K562 (cell line): ENCODE measurements at regions not wholly inside any gene's neighbourhood (a gene's known extent, or its start where the extent isn't known, plus 50 kb on each side); places are given as distances from the start of the nearest gene placed in this dataset.

Experiments
- ATF2 ChIP-seq: sonication (generic); formaldehyde crosslinking; IDR thresholded peaks from 2 replicates; pipeline ENCODE4 v1.8.1; 2022; ENCODE audit warnings: missing genetic modification reagents
- CTCF ChIP-seq, 3 experiments: IDR thresholded peaks in 2 of 3; conservative IDR thresholded peaks in 1 of 3; 2 replicates each; pipeline ENCODE4 v1.5.1; 2011 to 2012; ENCODE audit warnings: low read length in 3 of 3, mild to moderate bottlenecking in 3 of 3, control low read depth in 2 of 3, improper control_type of control experiment in 1 of 3, inconsistent platforms in 1 of 3, low read depth in 1 of 3, mixed read lengths in 1 of 3, moderate library complexity in 1 of 3; ENCODE audit not compliant: insufficient read depth in 2 of 3
- EGR1 ChIP-seq: fragments of 450-650 bp; conservative IDR thresholded peaks from 2 replicates; pipeline ENCODE4 v1.6.1; 2017; ENCODE audit warnings: mild to moderate bottlenecking
- GTF2F1 ChIP-seq: IDR thresholded peaks from 2 replicates; pipeline ENCODE4 v1.6.1; 2011; ENCODE audit warnings: low read depth, low read length, improper control_type of control experiment
- MAFG ChIP-seq: fragments of 450-650 bp; conservative IDR thresholded peaks from 2 replicates; pipeline ENCODE4 v1.6.1; 2016; ENCODE audit warnings: missing genetic modification characterization, missing compliant biosample characterization
- MYNN ChIP-seq, 2 experiments: sonication (generic); formaldehyde crosslinking in 1 of 2; IDR thresholded peaks; 2 replicates each; pipeline versions ENCODE4 v1.5.0 to v1.6.1; 2016 to 2020; ENCODE audit warnings: antibody characterized with exemption in 1 of 2, missing genetic modification reagents in 1 of 2
- NELFE ChIP-seq: IDR thresholded peaks from 2 replicates; pipeline ENCODE4 v1.6.1; 2011; ENCODE audit warnings: mild to moderate bottlenecking; ENCODE audit not compliant: insufficient read depth, insufficient read length
- NFYB ChIP-seq: IDR thresholded peaks from 2 replicates; pipeline ENCODE4 v1.6.1; 2011; ENCODE audit warnings: mild to moderate bottlenecking, moderate library complexity; ENCODE audit not compliant: insufficient read length; ENCODE audit errors: extremely low read depth
- PKNOX1 ChIP-seq: fragments of 450-650 bp; IDR thresholded peaks from 2 replicates; pipeline ENCODE4 v1.6.1; 2016
- POLR2A ChIP-seq: fragments of 450-650 bp; conservative IDR thresholded peaks from 2 replicates; pipeline ENCODE4 v1.6.1; 2016

- TF ChIP-seq GTF2F1, result no peak
- TF ChIP-seq MYNN (IDR thresholded peaks at IDR 0.05), result no peak
- no peak for TF ChIP-seq MYNN (CRISPR knock-in tag; IDR thresholded peaks at IDR 0.05)
- no peak for TF ChIP-seq NELFE
- TF ChIP-seq CTCF (IDR thresholded peaks at IDR 0.05 in 2 of 3, conservative IDR thresholded peaks at IDR 0.05 in 1 of 3; ENCODE audit: insufficient read depth in 2 of 3, low read depth in 1 of 3, low read length in 3 of 3), result no peak
- no peak for TF ChIP-seq ATF2 (CRISPR knock-in tag)
- no peak for TF ChIP-seq MAFG (tag)
- TF ChIP-seq NFYB, result no peak
- no peak for TF ChIP-seq PKNOX1
- TF ChIP-seq POLR2A, result no peak
- no peak for TF ChIP-seq EGR1
Observed at GRCh38 chr6:79847426-79847825, 99.9 kb downstream of the ELOVL4 start.
